ENCODE measurements at regions not wholly inside any gene's neighbourhood (a gene's known extent, or its start where the extent isn't known, plus 50 kb on each side); places are given as distances from the start of the nearest gene placed in this dataset.

- TF ChIP-seq CTCF (IDR thresholded peaks at IDR 0.05) (no peak), POLR2A (IDR thresholded peaks at IDR 0.05) (no peak)
Observed at GRCh38 chr1:147825586-147825985, 65.2 kb upstream of the GJA5 start.
